HL-60 (cell line): ENCODE measurements at regions not wholly inside any gene's neighbourhood (a gene's known extent, or its start where the extent isn't known, plus 50 kb on each side); places are given as distances from the start of the nearest gene placed in this dataset.

Source experiments
- DNase-seq, 2 experiments: peaks; one replicate each; pipeline ENCODE4 v3.0.0-alpha.2; 2010 to 2020; ENCODE audit warnings: low read depth in 1 of 2, low spot score in 1 of 2
- H3K27ac ChIP-seq: fragments of 250-450 bp; sonication (Bioruptor Pico); replicated peaks from 2 replicates; pipeline ENCODE4 v1.5.1; 2020; ENCODE audit warnings: mild to moderate bottlenecking, moderate library complexity
- H3K27me3 ChIP-seq: fragments of 250-450 bp; sonication (Bioruptor Pico); 2 replicates; pipeline ENCODE4 v1.5.1; 2021; ENCODE audit warnings: mild to moderate bottlenecking, moderate library complexity; ENCODE audit not compliant: insufficient read depth, poor library complexity, severe bottlenecking
- H3K4me3 ChIP-seq: replicated peaks from 2 replicates; pipeline ENCODE4 v1.5.1; 2011; ENCODE audit warnings: mild to moderate bottlenecking, control low read depth, low read length; ENCODE audit not compliant: insufficient read depth
- GABPA ChIP-seq: IDR thresholded peaks from 2 replicates; pipeline ENCODE4 v1.6.1; 2012; ENCODE audit warnings: low read depth
- POLR2AphosphoS5 ChIP-seq: IDR thresholded peaks from 2 replicates; pipeline ENCODE4 v1.6.1; 2012; ENCODE audit warnings: low read depth
- SPI1 ChIP-seq: IDR thresholded peaks from 2 replicates; pipeline ENCODE4 v1.6.1; 2012; ENCODE audit warnings: low read depth, mild to moderate bottlenecking, borderline replicate concordance
- TF ChIP-seq, protein P1 (sequence below): IDR thresholded peaks from one replicate; pipeline ENCODE4 v1.5.1; 2011; ENCODE audit warnings: low read length, control low read depth, inconsistent platforms; ENCODE audit not compliant: insufficient read depth
- TF ChIP-seq, protein P2 (sequence below): IDR thresholded peaks from 2 replicates; pipeline ENCODE4 v1.6.1; 2012; ENCODE audit warnings: low read depth; ENCODE audit not compliant: insufficient replicate concordance

GRCh38 chr1:5708346-5709245 lies 283.6 kb downstream of the NPHP4 start:
- TF ChIP-seq GABPA (no peak), SPI1 (no peak), POLR2AphosphoS5 (no peak)
- TF ChIP-seq, protein P1, sequence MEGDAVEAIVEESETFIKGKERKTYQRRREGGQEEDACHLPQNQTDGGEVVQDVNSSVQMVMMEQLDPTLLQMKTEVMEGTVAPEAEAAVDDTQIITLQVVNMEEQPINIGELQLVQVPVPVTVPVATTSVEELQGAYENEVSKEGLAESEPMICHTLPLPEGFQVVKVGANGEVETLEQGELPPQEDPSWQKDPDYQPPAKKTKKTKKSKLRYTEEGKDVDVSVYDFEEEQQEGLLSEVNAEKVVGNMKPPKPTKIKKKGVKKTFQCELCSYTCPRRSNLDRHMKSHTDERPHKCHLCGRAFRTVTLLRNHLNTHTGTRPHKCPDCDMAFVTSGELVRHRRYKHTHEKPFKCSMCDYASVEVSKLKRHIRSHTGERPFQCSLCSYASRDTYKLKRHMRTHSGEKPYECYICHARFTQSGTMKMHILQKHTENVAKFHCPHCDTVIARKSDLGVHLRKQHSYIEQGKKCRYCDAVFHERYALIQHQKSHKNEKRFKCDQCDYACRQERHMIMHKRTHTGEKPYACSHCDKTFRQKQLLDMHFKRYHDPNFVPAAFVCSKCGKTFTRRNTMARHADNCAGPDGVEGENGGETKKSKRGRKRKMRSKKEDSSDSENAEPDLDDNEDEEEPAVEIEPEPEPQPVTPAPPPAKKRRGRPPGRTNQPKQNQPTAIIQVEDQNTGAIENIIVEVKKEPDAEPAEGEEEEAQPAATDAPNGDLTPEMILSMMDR, result no peak
- TF ChIP-seq, protein P2, sequence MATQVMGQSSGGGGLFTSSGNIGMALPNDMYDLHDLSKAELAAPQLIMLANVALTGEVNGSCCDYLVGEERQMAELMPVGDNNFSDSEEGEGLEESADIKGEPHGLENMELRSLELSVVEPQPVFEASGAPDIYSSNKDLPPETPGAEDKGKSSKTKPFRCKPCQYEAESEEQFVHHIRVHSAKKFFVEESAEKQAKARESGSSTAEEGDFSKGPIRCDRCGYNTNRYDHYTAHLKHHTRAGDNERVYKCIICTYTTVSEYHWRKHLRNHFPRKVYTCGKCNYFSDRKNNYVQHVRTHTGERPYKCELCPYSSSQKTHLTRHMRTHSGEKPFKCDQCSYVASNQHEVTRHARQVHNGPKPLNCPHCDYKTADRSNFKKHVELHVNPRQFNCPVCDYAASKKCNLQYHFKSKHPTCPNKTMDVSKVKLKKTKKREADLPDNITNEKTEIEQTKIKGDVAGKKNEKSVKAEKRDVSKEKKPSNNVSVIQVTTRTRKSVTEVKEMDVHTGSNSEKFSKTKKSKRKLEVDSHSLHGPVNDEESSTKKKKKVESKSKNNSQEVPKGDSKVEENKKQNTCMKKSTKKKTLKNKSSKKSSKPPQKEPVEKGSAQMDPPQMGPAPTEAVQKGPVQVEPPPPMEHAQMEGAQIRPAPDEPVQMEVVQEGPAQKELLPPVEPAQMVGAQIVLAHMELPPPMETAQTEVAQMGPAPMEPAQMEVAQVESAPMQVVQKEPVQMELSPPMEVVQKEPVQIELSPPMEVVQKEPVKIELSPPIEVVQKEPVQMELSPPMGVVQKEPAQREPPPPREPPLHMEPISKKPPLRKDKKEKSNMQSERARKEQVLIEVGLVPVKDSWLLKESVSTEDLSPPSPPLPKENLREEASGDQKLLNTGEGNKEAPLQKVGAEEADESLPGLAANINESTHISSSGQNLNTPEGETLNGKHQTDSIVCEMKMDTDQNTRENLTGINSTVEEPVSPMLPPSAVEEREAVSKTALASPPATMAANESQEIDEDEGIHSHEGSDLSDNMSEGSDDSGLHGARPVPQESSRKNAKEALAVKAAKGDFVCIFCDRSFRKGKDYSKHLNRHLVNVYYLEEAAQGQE, result no peak
- DNase-seq, result no peak
- no peaks in the 10 kb centered on the region for H3K27me3 ChIP-seq
- H3K27ac ChIP-seq, result no peak overlapping the region
- no peak overlapping the region for H3K4me3 ChIP-seq

DNA sequence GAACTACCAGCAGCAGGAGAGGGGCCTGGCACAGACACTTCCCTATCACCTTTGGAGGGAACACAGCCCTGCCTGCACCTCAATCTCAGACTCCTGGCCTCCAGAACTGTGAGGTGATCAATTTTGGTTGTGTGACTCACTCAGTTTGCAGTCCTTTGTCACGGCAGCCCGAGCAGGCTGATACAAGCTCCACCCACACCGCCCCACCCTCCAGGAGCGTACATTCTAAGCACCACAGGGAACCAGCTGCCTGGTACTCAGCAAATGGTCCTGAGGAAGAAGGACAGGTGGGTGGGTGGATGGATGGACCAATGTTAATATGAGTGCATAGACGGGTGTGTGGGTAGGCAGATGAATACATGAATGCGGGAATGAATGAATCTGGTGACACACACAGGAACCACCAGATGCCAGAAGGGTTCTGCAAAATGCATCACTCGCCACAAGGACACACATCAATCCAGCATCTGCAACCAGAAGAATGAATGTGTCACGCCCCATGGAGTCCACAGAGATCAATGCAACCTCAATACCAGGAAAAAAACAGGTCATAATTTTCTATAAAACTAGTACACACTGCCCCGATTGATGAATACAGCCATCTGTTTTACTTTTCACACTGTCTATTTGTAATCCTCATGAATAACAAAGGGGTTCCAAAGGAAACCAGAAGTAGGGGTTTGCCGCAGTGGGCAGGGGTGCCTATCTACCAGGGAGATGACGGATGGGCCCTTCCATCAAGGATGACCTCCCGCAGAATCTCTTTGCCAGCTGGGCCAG lies 284.5 kb downstream of the NPHP4 start:
- no peak overlapping the region for H3K27ac ChIP-seq
- TF ChIP-seq, protein P1, result no peak
- TF ChIP-seq, protein P2, result no peak
- TF ChIP-seq POLR2AphosphoS5 (no peak), SPI1 (no peak), GABPA (no peak)
- no peak for DNase-seq

GRCh38 chr1:5706239-5706638 lies 286.0 kb downstream of the NPHP4 start:
- no peak overlapping the region for H3K4me3 ChIP-seq
- DNase-seq, result no peak
- H3K27me3 ChIP-seq, result no peaks in the 10 kb centered on the region
- no peak overlapping the region for H3K27ac ChIP-seq
- TF ChIP-seq, protein P1, result no peak
- TF ChIP-seq, protein P2, result no peak
- TF ChIP-seq SPI1 (no peak), GABPA (no peak), POLR2AphosphoS5 (no peak)

More for the DNA sequence above, 284.5 kb downstream of the NPHP4 start:
- no peak overlapping the region for H3K4me3 ChIP-seq
- H3K27me3 ChIP-seq, result no peaks in the 10 kb centered on the region
